ENCODE measurements at regions not wholly inside any gene's neighbourhood (a gene's known extent, or its start where the extent isn't known, plus 50 kb on each side); places are given as distances from the start of the nearest gene placed in this dataset.

DNA sequence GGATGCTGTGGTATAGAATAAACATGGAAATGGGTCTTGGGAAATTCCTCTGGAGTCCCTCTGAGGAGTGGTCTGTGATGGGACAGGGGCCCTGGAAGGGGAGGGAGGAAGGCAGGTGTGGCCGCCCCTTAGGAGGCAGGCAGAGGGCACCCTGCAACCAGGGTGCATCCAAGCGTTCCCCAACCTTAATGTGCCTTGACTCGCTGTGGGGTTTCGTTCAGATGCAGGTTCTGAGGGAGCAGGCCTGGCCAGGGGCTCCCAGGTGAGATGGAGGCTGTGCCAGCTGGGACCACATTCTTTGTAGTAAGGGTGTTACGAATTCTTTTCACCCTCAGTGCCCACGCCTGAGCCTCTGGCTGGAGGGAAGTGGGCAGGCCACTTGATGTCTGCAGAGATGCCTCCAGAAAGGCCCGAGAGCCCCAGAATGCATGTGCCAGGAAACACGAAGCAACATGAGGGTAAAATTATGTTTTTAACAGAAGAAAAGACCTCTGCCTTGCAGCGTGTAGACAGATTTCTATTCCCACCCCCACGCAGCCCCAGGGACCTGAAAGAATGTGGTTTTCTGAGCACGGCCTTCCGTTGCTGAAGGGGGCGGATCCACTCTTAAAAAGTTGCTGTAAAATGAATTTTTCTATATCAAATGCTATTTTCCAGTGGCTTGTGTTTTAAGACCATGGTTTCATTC is 150.4 kb upstream of the IER5L start (continued):
- TF ChIP-seq CBX5 (IDR thresholded peaks at IDR 0.05; ENCODE audit: low read depth, low read length), result no peak
